WTC11 (cell line): ENCODE measurements at regions not wholly inside any gene's neighbourhood (a gene's known extent, or its start where the extent isn't known, plus 50 kb on each side); places are given as distances from the start of the nearest gene placed in this dataset.

Experiments
- ATAC-seq: fragments of 200-7000 bp; cut with Tn5 transposase; 2 replicates; pipeline ENCODE4 v1.10.0; 2021; ENCODE audit warnings: mild to moderate bottlenecking, moderate library complexity
- CTCF ChIA-PET: fragments of 300-600 bp; sonication (Branson Sonifier 250); formaldehyde crosslinking; loops from one replicate; lab custom pipeline; 2021; ENCODE audit warnings: antibody characterized with exemption; lab: Charles Lee
- POLR2A ChIA-PET: fragments of 350-600 bp; sonication (Branson Sonifier 250); formaldehyde crosslinking; loops from one replicate; lab custom pipeline; 2021; ENCODE audit warnings: antibody characterized with exemption; lab: Charles Lee
- DNase-seq: peaks from one replicate; pipeline ENCODE4 v3.0.0; 2021; ENCODE audit warnings: low spot score
- H3K27ac Mint-ChIP-seq: 2 replicates; pipeline ENCODE4 v1.8.0; 2021; ENCODE audit warnings: mixed read lengths
- H3K27me3 Mint-ChIP-seq: 2 replicates; pipeline ENCODE4 v1.8.0; 2021; ENCODE audit warnings: low read depth, mild to moderate bottlenecking, moderate library complexity, mixed read lengths
- H3K36me3 Mint-ChIP-seq: 2 replicates; pipeline ENCODE4 v1.8.0; 2021; ENCODE audit warnings: mixed read lengths
- H3K4me1 Mint-ChIP-seq: 2 replicates; pipeline ENCODE4 v1.8.0; 2022; ENCODE audit warnings: mixed read lengths
- H3K4me3 Mint-ChIP-seq: 2 replicates; pipeline ENCODE4 v1.8.0; 2021; ENCODE audit warnings: mild to moderate bottlenecking, moderate library complexity, mixed read lengths
- H3K9me3 Mint-ChIP-seq: 2 replicates; pipeline ENCODE4 v1.8.0; 2021; ENCODE audit warnings: mixed read lengths
- ATF2 ChIP-seq: sonication (generic); formaldehyde crosslinking; IDR thresholded peaks from 2 replicates; pipeline ENCODE4 v1.8.1; 2022; ENCODE audit warnings: low read depth, missing genetic modification reagents, borderline replicate concordance
- CBFB ChIP-seq: sonication (generic); formaldehyde crosslinking; IDR thresholded peaks from 2 replicates; pipeline ENCODE4 v1.8.1; 2022; ENCODE audit warnings: mild to moderate bottlenecking, low read depth, missing genetic modification reagents
- CTCF ChIP-seq: fragments of 200-600 bp; IDR thresholded peaks from 2 replicates; pipeline ENCODE4 v1.8.0; 2022; ENCODE audit warnings: antibody characterized with exemption
- EMX1 ChIP-seq: fragments of 250-450 bp; sonication (Bioruptor Pico); IDR thresholded peaks from 2 replicates; pipeline ENCODE4 v1.8.0; 2021; ENCODE audit warnings: mild to moderate bottlenecking
- ERG ChIP-seq: fragments of 250-450 bp; sonication (Bioruptor Pico); IDR thresholded peaks from 2 replicates; pipeline ENCODE4 v1.8.0; 2021; ENCODE audit warnings: mild to moderate bottlenecking
- ESRRA ChIP-seq: sonication (generic); formaldehyde crosslinking; IDR thresholded peaks from 2 replicates; pipeline ENCODE4 v1.8.1; 2022; ENCODE audit warnings: mild to moderate bottlenecking, missing genetic modification reagents, borderline replicate concordance
- KAT7 ChIP-seq: sonication (generic); formaldehyde crosslinking; IDR thresholded peaks from 2 replicates; pipeline ENCODE4 v1.8.1; 2023; ENCODE audit warnings: missing genetic modification reagents, mild to moderate bottlenecking, borderline replicate concordance
- MXD4 ChIP-seq: fragments of 250-450 bp; sonication (Bioruptor Pico); IDR thresholded peaks from 2 replicates; pipeline ENCODE4 v1.8.0; 2021; ENCODE audit warnings: mild to moderate bottlenecking, moderate library complexity, borderline replicate concordance
- RELA ChIP-seq: sonication (generic); formaldehyde crosslinking; IDR thresholded peaks from 2 replicates; pipeline ENCODE4 v1.8.1; 2022; ENCODE audit warnings: missing genetic modification reagents, mild to moderate bottlenecking, borderline replicate concordance
- USF2 ChIP-seq: sonication (generic); formaldehyde crosslinking; IDR thresholded peaks from 2 replicates; pipeline ENCODE4 v1.8.1; 2023; ENCODE audit warnings: mild to moderate bottlenecking, missing genetic modification reagents, moderate library complexity
- ZNF138 ChIP-seq: sonication (generic); formaldehyde crosslinking; conservative IDR thresholded peaks from 2 replicates; pipeline ENCODE4 v1.8.1; 2022; ENCODE audit warnings: mild to moderate bottlenecking, moderate library complexity, missing genetic modification reagents
- ZNF263 ChIP-seq: sonication (generic); formaldehyde crosslinking; IDR thresholded peaks from 2 replicates; pipeline ENCODE4 v1.8.1; 2022; ENCODE audit warnings: low read depth, mild to moderate bottlenecking, moderate library complexity, missing genetic modification reagents
- ZNF317 ChIP-seq: sonication (generic); formaldehyde crosslinking; IDR thresholded peaks from 2 replicates; pipeline ENCODE4 v1.8.1; 2023; ENCODE audit warnings: low read depth, mild to moderate bottlenecking, moderate library complexity, missing genetic modification reagents, borderline replicate concordance
- ZNF416 ChIP-seq: fragments of 250-450 bp; sonication (Bioruptor Pico); IDR thresholded peaks from 2 replicates; pipeline ENCODE4 v1.9.0; 2021; ENCODE audit warnings: mild to moderate bottlenecking, inconsistent platforms
- TF ChIP-seq, protein P1 (sequence below): sonication (generic); formaldehyde crosslinking; IDR thresholded peaks from 2 replicates; pipeline ENCODE4 v1.8.1; 2023; ENCODE audit warnings: mild to moderate bottlenecking, moderate library complexity, missing genetic modification reagents
- TF ChIP-seq, protein P2 (sequence below): sonication (generic); formaldehyde crosslinking; IDR thresholded peaks from 2 replicates; pipeline ENCODE4 v1.8.0; 2023; ENCODE audit warnings: missing genetic modification reagents
- TF ChIP-seq, protein P3 (sequence below): sonication (generic); formaldehyde crosslinking; IDR thresholded peaks from 2 replicates; pipeline ENCODE4 v1.8.1; 2022; ENCODE audit warnings: mild to moderate bottlenecking, moderate library complexity, missing genetic modification reagents
- TF ChIP-seq, protein P4 (sequence below): fragments of 250-450 bp; sonication (Bioruptor Pico); IDR thresholded peaks from 2 replicates; pipeline ENCODE4 v1.9.0; 2021; ENCODE audit warnings: mild to moderate bottlenecking

GRCh38 chr3:16081661-16082060, 92.8 kb upstream of the GALNT15 start (continued):
- TF ChIP-seq, protein P1, sequence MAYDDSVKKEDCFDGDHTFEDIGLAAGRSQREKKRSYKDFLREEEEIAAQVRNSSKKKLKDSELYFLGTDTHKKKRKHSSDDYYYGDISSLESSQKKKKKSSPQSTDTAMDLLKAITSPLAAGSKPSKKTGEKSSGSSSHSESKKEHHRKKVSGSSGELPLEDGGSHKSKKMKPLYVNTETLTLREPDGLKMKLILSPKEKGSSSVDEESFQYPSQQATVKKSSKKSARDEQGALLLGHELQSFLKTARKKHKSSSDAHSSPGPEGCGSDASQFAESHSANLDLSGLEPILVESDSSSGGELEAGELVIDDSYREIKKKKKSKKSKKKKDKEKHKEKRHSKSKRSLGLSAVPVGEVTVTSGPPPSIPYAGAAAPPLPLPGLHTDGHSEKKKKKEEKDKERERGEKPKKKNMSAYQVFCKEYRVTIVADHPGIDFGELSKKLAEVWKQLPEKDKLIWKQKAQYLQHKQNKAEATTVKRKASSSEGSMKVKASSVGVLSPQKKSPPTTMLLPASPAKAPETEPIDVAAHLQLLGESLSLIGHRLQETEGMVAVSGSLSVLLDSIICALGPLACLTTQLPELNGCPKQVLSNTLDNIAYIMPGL (CRISPR knock-in tag) = no peak
- no peak for TF ChIP-seq ZNF317 (CRISPR knock-in tag)

DNA sequence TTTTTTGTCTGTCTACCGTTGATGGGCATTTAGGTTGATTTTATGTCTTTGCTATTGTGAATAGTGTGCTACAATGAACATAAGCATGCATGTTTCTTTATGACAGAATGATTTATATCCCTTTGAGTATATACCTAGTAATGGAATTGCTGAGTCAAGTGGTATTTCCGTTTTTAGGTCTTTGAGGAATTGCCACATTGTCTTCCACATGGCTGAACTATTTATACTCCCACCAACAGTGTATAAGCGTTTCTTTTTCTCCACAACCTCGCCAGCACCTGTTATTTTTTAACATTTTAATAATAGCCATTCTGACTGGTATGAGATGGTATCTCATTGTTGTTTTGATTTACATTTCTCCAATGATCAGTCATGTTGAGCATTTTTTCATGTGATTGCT, 89.6 kb upstream of the GALNT15 start:
- POLR2A ChIA-PET = no interaction called here
- CTCF ChIA-PET = no interaction called here
- TF ChIP-seq KAT7 = no peak
- no peak for TF ChIP-seq USF2 (CRISPR knock-in tag)
- TF ChIP-seq MXD4 (CRISPR knock-in tag) = no peak
- no peak for TF ChIP-seq ZNF138 (CRISPR knock-in tag)
- no peak for TF ChIP-seq RELA
- TF ChIP-seq, protein P2, sequence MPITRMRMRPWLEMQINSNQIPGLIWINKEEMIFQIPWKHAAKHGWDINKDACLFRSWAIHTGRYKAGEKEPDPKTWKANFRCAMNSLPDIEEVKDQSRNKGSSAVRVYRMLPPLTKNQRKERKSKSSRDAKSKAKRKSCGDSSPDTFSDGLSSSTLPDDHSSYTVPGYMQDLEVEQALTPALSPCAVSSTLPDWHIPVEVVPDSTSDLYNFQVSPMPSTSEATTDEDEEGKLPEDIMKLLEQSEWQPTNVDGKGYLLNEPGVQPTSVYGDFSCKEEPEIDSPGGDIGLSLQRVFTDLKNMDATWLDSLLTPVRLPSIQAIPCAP (CRISPR knock-in tag) = no peak
- no peak for TF ChIP-seq ATF2 (CRISPR knock-in tag)
- TF ChIP-seq, protein P3, sequence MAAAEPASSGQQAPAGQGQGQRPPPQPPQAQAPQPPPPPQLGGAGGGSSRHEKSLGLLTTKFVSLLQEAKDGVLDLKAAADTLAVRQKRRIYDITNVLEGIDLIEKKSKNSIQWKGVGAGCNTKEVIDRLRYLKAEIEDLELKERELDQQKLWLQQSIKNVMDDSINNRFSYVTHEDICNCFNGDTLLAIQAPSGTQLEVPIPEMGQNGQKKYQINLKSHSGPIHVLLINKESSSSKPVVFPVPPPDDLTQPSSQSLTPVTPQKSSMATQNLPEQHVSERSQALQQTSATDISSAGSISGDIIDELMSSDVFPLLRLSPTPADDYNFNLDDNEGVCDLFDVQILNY (CRISPR knock-in tag) = no peak
- no peak for TF ChIP-seq EMX1 (CRISPR knock-in tag)
- no peak for TF ChIP-seq ZNF416

DNA sequence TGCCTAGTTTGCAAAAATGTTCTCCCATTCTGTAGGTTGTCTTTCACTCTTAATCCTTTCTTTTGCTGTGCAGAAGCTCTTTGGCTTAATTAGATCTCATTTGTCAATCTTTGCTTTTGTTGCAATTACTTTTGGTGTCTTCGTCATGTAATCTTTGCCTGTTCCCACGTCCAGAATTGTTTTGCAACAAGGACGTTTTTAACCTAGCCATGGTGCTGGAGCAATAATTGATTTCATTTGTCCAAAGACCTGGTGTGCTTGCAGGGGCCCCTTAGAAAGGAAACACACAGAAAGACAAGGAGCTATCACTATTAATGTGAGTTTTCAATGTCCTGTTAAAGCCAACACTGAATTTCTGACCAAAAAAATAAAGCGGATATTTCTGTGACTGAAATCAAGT, 89.1 kb upstream of the GALNT15 start:
- Mint-ChIP-seq H3K9me3 (peaks cover 49% of the 10 kb centered on the region), H3K4me1 (no peaks in the 10 kb centered on the region), H3K27ac (no peak overlapping the region), H3K36me3 (peaks cover 32% of the 10 kb centered on the region), H3K4me3 (no peak overlapping the region), H3K27me3 (peaks cover 17% of the 10 kb centered on the region)
- CTCF ChIA-PET = interaction anchor here (1.2 kb wide), 1 partner anchor 93 kb away, joined by 3 read pairs; no protein-coding TSS in a partner anchor
- POLR2A ChIA-PET = no interaction called here
- DNase-seq (no peak), ATAC-seq (no peak)
- TF ChIP-seq ERG (CRISPR knock-in tag) = no peak
- no peak for TF ChIP-seq MXD4 (CRISPR knock-in tag)
- no peak for TF ChIP-seq ATF2 (CRISPR knock-in tag)
- TF ChIP-seq, protein P4, sequence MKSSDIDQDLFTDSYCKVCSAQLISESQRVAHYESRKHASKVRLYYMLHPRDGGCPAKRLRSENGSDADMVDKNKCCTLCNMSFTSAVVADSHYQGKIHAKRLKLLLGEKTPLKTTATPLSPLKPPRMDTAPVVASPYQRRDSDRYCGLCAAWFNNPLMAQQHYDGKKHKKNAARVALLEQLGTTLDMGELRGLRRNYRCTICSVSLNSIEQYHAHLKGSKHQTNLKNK = no peak
- no peak for TF ChIP-seq CTCF
- no peak for TF ChIP-seq ZNF317 (CRISPR knock-in tag)
- TF ChIP-seq ESRRA = no peak
- TF ChIP-seq RELA = no peak
- TF ChIP-seq CBFB (CRISPR knock-in tag) = no peak
- no peak for TF ChIP-seq ZNF263

More for the DNA sequence above, 89.6 kb upstream of the GALNT15 start:
- no peak overlapping the region for H3K27ac Mint-ChIP-seq
- ATAC-seq (no peak), DNase-seq (no peak)
- H3K36me3 Mint-ChIP-seq = peaks cover 33% of the 10 kb centered on the region
- H3K27me3 Mint-ChIP-seq = peaks cover 17% of the 10 kb centered on the region
- H3K4me3 Mint-ChIP-seq = no peak overlapping the region
- H3K9me3 Mint-ChIP-seq = peaks cover 53% of the 10 kb centered on the region
- H3K4me1 Mint-ChIP-seq = no peaks in the 10 kb centered on the region
